GM12891 (cell line): ENCODE measurements at regions not wholly inside any gene's neighbourhood (a gene's known extent, or its start where the extent isn't known, plus 50 kb on each side); places are given as distances from the start of the nearest gene placed in this dataset.

Source experiments
- POLR2AphosphoS5 ChIP-seq: IDR thresholded peaks from 2 replicates; pipeline ENCODE4 v1.6.1; 2011; ENCODE audit warnings: low read depth, low read length, control low read depth
- SPI1 ChIP-seq: IDR thresholded peaks from 2 replicates; pipeline ENCODE4 v1.6.1; 2011; ENCODE audit warnings: low read depth, low read length, control low read depth
- TAF1 ChIP-seq: IDR thresholded peaks from 2 replicates; pipeline ENCODE4 v1.6.1; 2011; ENCODE audit warnings: low read depth, low read length, control low read depth

- TF ChIP-seq POLR2AphosphoS5 (no peak), TAF1 (no peak), SPI1 (no peak)
Measured at GRCh38 chr21:20760221-20760620, 238.0 kb upstream of the NCAM2 start.
